GM21529 (cell line): ENCODE measurements at regions not wholly inside any gene's neighbourhood (a gene's known extent, or its start where the extent isn't known, plus 50 kb on each side); places are given as distances from the start of the nearest gene placed in this dataset.
"Not testable (repeated sequence)": the region's sequence is repeated elsewhere in the genome, so short reads cannot be mapped to it uniquely, and the experiment has no call there.

Source experiments
- ATAC-seq: cut with Tn5 transposase; IDR thresholded peaks from one replicate; pipeline ENCODE4 v1.9.1; 2021; ENCODE audit not compliant: unreplicated experiment

DNA sequence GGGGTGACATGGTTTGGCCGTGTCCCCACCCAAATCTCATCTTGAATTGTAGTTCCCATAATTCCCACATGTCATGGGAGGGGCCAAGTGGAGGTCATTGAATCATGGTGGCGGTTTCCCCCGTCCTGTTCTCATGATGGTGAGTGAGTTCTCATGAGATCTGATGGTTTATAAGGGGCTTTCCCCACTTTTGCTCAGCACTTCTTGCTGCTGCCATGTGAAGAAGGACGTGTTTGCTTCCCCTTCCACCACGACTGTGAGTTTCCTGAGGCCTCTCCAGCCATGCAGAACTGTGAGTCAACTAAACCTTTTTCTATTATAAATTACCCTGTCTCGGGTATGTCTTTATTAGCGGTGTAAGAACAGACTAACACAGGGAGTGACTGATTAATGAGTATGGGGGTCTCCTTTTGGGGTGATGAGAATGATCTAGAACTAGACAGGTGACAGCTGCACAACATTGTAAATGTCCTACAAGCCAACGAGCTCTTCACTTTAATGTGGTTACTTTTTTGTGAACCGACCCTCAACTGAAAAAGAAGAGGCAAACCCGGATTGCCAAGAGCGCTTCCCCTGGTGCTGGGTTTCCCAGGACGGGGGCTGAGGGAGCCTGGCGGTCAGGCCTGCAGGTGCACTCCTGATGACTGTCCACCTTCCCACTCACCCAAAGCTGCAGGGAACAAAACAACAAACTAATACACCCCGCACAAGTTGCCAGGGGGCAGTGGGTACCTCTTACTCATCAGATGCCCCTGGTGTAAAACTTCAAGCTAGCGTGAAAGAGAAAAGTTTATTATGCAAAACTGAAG lies 90.1 kb downstream of the NCOR2 start:
- ATAC-seq = no peak

DNA sequence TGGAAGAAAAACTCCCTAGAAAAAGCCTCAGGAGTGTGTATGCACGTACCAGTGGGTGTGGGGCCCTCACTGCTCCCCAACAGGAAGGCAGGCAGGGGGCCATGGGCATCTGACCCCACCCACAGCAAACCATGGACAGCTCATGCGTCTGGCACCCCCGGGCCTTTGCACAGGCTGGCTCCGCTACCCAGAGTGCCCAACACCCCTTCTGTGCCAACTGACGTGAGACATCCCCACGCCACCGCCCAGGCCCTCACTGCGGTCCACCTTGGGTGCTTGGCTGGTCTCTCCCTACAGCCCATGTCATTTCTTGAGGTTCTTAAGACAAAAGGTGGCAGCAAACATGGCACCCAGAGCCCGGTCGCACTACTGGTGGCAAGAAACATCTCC lies 91.4 kb downstream of the NCOR2 start:
- ATAC-seq = no peak

GRCh38 chr12:124475295-124476010 lies 92.0 kb downstream of the NCOR2 start:
- ATAC-seq = no peak

DNA sequence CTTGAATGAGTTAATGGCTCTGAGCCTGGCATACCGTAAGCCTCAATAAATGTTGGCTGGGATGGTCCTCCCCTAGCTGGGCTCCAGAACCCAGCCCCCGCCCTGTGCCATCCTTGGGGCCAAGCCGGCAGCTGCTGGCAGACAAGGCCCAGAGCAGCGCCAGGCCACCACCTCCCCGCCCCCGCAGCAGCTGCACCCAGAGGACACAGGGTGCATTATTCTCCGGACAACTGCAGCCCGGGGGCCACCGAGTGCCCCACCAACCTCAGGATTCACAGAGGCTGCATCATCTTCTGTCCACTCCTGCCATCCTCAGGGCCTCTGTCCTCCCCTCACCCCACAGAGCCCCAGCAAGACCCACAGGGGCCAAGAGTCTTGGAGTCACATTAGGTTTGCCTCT lies 92.7 kb downstream of the NCOR2 start:
- no peak for ATAC-seq

- no peak for ATAC-seq
These were observed 94.6 kb downstream of the NCOR2 start for GRCh38 chr12:124472690-124473279.

DNA sequence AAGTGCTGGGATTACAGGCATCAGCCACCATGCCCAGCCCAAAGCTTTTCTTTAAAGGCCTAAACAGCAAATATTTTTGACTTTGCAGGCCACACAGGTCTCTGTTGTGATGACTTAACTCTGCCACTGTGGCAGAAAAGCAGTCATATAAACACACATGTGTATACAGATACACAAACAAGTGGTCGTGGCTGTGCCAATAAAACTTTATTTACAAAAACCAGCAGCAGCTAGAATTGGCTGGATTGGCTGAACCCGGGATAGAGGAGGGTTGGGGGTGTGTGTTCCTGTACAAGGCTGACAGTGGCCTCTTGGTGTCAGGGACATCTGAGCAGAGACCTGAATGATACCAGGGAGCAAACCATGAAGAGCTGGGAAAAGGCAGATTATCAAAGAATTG lies 95.6 kb downstream of the NCOR2 start:
- ATAC-seq = no peak

GRCh38 chr12:124470806-124471205 lies 96.6 kb downstream of the NCOR2 start:
- ATAC-seq = no peak

- ATAC-seq = no peak
These were observed 97.3 kb downstream of the NCOR2 start for GRCh38 chr12:124470139-124470538.

GRCh38 chr12:124469193-124469888 lies 98.1 kb downstream of the NCOR2 start:
- no peak for ATAC-seq

GRCh38 chr12:124467549-124467948 lies 99.9 kb downstream of the NCOR2 start:
- not testable (repeated sequence) for ATAC-seq

GRCh38 chr12:124466216-124467128 lies 100.9 kb downstream of the NCOR2 start:
- ATAC-seq = peak; percentile 96

- ATAC-seq = no peak
These were observed 101.9 kb downstream of the NCOR2 start for GRCh38 chr12:124465473-124465872.

DNA sequence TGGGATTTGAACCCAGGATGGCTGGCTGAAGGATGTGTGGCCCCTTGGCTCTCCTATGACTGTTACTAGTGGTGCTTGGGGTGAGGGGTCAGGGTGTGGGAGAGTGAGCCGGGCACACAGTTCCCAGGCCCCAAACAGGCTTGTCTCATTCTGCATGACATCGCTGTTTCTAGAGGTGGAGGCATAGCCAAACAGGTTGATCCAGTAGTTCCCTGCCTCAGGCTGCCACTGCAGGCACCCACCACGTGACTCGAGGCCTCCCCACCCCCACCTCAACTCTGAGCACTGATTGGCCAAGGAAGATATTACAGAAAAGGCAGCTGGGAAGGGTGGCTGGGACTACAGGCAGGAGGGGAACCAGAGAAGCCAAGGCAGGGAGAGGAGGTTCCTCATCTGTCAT lies 102.6 kb downstream of the NCOR2 start:
- no peak for ATAC-seq

DNA sequence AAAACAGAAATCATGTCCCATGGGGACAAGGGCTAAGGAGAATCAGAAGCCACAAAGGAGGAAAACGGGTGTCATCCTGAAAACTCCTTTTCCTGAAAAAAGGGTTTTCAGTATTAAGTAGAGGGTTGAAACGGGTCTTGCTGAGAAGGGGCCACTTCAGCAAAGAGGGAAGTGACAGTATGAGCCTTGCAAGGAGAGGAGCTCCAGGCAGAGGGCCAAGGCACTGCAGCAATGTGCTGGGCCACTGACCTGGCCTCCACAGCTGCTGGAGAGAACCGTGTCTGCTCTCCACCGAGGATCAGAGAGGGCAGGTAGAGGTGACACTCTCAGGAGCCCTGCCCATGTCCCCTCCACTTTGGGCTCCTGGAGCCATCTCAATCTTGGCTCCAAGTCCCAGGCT lies 103.3 kb downstream of the NCOR2 start:
- ATAC-seq = no peak

GRCh38 chr12:124463341-124463921 lies 104.0 kb downstream of the NCOR2 start:
- no peak for ATAC-seq

DNA sequence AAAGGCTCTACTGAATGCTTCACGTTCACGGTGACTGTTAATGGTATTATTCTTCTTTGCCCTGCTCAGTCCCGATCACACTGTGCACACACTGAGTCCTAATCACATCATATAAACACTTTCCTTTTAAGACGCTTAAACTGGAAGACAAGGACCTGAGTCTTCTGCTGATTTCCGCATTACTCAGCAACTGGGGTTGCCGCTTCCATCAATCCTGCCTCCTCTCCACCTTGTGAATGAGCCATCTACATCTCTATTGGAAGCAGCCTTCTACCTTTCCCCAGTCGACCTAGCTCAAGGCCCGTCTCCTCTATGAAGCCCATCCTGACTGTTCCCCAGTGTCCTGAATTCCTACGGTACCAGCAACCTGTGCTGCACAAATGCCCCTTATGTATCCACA lies 104.7 kb downstream of the NCOR2 start:
- ATAC-seq = no peak

DNA sequence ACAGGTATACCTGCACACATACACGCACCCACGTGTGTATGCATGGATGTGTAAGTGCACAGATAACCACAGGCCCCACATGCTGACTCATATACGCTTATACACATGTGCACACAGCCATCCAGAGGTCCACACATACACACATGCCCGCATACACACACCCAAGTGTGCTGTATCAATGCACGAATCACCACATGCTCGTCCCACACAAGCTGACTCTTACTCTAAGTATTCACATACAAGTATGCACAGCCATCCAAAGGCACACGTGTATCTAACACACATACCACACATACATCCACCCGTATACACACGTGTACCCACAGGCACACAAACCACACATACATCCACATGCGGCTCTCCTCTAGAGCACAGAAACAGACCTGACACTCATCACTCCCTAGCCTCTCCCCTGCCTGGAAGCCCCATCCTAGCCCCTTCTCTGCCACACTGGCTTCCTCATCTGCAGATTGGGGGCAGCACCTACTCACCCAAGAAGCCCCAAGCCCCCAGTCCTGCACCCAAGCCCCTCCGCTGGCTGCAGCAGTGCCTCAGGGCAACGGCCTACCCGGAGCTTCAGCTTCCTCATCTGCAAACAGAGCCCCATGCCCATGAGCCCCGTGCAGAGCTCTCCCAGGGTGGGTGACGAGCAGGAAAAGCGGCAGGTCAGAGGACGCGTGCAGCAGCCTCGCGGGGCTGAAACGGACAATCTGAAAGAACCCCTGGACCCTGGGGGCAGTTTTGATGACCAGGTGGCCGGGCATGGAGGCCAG lies 105.4 kb downstream of the NCOR2 start:
- ATAC-seq = no peak

DNA sequence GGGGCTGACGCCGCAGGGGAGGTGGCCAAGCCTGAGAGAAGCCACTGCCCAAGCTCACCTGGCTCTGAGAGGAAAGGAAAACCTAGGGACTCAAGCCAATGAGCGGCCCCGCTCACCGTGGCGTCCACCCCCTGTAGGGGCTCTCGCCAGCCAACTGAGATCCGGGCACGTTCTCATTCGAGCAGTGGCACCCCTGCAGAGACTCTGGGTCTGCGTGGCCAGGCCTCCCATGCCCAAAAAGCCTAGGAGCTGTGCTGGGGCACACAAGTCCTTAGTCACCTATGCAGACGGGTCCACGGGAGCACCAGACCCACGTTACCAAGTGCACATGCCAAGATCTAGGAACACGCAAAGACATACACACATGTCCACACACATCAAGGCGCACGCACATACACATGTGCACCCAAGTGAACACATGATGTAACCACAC lies 106.2 kb downstream of the NCOR2 start:
- no peak for ATAC-seq

GRCh38 chr12:124460771-124461170 lies 106.6 kb downstream of the NCOR2 start:
- no peak for ATAC-seq
